KG1 (cell line): ENCODE measurements at regions not wholly inside any gene's neighbourhood (a gene's known extent, or its start where the extent isn't known, plus 50 kb on each side); places are given as distances from the start of the nearest gene placed in this dataset.

Experiments
- DNase-seq: peaks from one replicate; lab custom pipeline; 2025; lab: John Stamatoyannopoulos, UW

DNA sequence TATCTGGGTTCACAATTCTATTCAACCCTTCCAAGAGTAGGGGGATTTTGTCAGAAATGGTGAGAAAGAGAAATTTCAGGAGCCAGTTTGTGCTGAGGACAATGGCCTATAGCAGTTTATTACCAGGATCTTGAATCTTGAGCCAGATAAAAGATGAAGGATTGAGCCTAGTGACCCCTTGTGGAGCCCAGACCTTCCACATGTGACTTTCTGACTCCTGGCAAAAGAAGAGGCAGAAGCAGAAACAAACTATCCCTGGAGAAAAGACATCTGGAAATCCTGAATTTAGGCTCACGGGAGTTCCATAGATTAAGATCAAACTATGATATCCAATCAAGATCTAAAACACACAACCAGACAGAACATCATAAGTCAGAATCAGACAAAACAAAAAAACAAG is 60.9 kb upstream of the CHRM2 start:
- no peak for DNase-seq

DNA sequence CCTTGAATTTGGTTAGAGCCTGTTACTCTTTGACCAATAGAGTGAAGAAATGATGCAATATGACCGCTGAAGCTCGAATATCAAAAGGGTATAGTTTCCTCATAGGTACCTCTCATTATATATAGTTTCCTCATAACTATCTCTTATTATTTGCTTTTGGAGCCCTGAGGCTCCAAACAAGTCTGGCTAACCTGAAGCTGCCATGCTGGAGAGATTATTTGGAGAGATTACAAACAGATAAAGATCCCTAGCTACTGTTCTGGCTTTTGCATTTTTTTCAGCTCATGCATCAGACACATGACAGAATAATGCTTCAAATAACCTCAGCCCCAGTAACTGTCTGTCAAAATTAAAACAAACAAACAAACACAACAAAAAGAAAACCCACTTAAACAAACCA is 65.4 kb upstream of the CHRM2 start:
- no peak for DNase-seq

DNA sequence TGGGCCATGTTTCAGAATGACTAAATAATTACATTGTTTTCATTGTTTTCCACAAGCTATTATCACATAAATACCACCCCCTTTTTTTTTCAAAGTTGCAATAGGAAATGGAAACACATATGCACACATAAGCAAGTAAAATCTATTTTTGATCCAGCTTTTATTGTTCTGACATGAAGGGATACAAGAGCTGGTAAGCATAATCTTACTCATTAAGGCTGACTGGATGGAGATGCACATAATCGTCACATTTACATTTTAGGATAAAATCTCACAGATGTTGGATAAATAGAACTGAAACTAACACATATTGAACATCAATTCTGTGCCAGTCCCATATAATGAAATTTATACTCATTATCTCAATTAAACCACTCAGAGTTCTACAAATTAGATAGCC is 84.5 kb upstream of the CHRM2 start:
- DNase-seq, result no peak

DNA sequence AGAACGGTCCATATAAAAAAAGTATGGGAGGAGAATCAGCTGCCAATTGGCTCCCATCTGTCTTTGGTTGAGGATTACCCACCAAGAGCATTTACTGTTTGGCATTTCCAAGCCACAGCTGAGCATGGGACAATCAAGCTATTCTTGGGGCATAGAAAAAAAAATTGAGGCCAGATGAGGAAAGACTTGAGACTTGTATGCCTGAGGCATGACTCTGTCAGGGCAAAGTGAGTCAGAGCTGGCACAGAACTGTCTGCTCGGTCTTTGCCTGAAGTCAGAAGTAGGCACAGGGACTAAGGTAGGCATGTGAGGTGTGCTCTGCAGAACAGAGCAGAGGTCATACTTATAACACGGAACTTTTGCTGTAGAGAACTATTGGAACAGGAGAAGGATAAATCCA is 126.5 kb upstream of the CHRM2 start:
- no peak for DNase-seq

DNA sequence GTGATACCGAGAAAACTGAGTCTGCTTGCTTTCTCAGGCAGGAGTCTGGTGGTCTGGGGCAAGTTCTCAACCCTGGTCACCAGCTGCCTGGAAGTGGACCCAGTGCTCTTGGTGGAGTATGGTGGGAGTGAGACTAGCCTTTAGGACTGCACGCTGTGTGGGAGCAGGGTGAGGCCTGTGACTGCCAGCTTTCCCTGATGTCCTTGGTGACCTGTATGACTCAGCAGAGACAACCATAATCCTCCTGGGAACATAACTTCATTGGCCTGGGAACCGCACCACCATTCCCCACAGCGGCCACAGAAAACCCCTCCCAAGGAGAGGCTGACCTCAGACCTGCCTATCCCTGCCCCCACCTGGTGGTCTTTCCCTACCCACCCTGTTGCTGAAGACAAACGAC is 139.5 kb upstream of the CHRM2 start:
- DNase-seq, result no peak

DNA sequence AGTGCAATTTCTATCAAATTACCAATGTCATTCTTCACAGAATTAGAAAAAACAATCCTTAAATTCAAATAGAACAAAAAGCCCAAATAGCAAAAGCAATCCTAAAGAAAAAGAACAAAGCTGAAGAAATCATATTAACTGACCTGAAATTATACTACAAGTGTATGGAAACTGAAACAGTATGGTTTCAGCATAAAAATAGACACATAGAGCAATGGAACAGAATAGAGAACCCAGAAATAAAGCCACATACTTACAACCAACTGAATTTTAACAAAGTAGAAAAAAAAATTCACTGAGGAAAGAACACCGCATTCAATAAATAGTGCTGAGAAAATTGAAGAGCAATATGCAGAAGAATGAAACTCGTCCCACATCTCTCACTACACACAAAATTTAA is 142.0 kb upstream of the CHRM2 start:
- DNase-seq, result no peak

DNA sequence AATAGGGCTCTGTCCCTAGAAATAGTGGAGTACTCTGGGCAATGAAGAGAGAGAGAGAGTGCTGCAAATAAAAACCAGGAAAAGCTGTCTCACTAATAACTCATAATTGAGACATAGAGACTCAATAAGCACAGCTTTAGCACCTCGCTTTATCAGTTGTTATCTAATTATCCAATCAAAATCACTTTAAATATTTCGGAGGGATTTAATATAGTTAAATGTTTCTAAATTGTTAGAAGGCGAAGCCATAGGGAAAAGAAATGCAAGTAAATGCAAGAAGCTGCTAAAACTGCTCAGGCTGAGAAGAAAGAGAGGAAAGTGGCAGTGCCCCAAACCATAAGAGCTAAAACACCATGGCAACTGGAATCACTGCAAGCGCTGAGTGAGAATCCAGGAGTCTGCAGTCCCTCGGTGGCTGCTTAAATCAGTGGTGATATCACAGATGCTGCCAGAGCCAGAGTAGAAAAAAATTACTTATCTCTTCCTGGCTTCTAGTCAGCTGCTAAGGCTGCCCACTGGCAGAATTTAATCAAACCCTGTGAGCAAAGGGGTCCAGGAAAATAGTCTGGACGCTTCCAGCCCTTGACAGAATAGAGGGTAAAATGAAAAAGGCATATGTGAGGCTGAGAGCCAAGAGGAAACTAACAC is 150.4 kb upstream of the CHRM2 start:
- no peak for DNase-seq

DNA sequence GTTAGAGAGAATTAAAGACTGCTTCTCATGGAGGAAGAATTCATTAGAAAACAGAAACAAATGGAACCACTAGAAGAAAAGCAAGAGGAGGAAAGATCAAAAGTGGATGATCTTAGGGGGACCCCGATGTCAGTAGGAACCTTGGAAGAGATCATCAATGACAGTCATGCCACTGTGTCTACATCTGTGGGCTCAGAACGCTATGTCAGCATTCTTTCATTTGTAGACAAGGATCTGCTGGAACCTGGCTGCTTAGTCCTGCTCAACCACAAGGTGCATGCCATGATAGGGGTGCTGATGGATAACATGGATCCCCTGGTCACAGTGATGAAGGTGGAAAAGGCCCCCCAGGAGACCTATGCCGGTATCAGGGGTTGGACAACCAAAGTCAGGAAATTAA is 154.4 kb upstream of the CHRM2 start:
- no peak for DNase-seq

DNA sequence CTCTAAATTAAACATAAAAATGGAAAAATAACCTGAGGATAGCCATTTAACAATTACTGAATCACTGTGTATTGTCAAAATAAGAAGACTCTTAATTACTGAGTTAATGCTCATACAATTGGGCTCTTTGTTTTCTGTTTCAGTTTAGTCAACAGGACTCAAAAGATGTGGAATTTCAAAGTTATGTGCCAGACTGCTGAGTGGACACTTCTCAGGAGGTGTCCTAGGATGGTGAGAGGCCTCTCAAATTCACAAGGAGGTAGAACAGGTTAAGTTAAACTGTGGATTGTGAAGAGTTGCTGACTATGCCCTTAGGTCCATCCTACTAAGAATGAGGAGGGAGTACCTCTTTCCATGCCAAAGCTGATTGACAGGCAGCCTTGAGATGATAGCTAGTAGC is 157.7 kb upstream of the CHRM2 start:
- no peak for DNase-seq

DNA sequence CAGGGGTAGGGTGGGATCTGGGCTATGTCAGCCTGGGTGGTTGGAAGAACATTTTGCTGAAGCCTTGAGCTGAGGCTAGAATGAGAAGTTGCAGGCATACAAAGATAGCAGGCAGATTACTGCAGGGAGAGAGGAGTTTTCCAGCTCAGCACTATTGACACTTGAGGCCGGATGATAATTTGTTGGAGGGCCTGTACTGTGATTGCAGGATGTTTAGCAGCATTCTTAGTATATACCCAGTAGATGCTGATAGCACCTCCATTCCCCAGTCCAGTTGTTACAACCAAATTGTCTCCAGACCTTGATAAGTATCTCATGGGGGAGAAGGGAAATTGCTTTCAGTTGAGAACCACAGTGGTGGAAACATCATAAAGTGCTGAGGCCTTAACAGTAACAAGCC is 158.6 kb upstream of the CHRM2 start:
- no peak for DNase-seq

DNA sequence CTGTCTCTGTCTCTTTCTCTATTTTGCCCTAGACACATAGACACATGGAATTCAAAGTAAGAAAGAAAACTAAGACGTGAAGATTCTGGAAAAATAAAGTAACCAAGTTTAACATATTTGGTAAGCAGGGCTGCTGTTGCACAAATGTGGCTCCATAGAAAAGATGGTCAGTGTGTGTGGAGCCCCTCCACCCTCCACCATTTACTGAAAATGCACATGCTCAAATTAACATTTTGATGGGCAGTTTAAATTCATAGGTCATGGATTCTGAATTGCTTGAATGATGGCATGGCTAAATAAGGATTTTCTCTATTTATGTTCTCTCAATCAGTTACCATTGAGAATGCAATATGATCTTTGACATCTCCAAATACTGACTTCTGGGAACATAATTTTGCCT is 165.5 kb upstream of the CHRM2 start:
- DNase-seq, result no peak

DNA sequence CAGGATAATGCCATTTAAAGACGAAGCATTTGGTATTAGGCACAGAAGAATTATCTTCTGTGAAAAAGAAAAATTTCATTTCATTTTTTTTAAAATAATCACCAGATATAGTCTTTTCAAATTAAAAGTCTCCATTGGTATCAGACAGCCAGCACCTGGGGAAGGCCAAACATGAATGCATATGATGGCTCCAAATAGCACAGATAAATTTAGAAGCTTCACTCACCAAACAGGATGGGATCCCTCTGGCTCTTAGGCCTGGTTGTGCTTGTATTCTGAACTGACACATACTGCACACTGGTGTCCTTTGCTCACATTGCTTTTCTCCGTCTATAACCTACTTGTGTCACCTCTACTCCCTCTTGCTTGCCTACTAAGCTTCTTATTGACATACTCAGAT is 169.5 kb upstream of the CHRM2 start:
- DNase-seq, result no peak

DNA sequence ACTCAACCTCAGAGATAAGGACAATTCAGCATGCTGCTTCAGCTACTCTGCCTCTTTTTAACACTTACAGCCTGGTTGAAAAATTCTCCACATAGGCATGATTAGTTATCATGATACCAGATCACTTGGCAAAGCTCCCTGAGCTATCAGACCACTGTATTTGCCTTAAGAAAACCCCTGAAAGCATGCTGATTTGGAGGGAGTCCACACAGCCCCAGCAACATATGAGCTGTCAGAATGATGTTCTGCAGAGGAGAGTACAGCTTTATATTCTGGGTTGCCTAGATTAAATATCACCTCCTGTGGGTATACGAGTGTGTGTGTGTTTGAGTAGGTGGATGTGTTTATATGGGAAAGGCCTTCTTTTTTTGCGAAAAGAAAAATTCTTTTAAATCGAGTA is 170.2 kb upstream of the CHRM2 start:
- DNase-seq, result no peak

DNA sequence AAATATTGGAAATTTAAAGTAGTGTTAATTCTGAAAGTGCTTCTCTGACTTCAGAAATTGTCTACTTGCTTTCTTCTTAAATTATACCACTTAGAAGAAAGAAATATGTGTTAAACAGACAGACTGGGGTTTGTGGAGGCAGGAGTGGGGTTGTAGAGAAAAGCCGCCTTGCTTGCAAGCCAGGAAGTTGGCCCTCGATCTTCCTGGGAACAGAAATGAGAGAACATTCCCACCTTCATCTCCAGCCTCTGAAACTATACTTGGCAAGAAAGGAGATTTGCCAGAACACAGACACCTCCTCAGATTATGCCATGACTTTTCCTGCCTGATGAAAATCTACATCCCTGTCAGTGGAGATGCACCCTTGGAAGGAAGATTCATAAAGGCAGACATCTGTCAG is 171.2 kb upstream of the CHRM2 start:
- no peak for DNase-seq

DNA sequence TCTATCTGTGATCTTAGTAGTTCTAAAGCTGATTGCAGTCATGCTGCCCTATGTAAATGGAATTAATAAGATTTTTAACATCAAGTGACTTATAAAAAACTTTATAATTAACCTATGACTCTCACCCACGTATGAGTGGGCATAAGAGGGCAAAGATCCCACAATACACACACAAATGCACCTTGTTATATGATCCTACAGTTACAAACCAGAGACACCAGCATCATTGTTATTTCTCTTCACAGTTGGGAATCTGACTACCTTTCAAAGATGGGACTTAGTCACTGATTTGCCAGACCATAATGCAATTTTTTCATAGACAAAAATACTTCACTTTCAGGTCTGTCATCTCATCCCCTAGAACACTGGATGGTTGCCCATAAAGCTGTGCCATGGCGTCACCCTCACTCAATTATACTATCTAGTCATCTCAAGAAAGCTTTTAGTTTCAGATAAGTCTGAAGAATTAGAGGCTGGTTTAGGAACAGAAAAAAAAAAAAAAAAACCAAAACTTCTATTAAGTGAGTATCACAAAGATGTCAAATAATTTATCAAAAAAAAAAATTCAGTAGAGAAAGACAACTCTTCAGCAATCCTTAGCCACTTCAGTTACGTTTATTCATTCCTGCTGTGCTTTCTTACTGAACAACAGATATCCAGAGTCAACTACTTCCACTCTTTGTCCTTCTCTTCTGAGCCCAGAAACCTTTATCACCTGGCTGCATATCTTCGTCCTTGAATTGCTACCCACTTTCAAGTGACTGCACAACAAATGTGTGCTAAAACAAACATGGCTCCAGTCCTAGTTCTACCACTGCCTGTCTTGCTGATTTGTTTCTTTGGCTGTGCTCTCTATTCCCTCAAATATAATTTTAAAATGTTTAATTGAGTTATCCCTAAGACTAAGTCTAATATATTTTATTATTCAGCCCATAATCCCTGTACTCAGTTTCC is 175.0 kb upstream of the CHRM2 start:
- no peak for DNase-seq

DNA sequence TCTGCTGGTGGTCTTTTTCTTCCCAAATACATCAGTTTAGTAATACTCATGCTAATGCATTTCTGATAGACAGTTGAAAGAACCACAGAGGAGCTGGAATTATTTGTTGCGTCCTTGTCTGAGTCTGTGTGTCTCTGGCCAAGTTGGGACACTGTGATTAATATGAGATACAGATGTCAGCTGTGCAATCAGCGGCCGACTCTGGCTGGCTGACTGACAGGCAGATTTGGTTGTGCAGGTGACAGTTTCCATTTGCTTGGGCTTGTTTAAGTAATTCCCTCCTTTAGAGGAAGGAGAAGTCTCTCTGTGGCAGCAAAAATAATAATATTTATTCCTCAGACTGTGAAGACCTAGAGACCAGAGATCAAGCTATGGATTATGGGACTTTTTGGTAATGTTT is 176.2 kb upstream of the CHRM2 start:
- DNase-seq, result no peak

DNA sequence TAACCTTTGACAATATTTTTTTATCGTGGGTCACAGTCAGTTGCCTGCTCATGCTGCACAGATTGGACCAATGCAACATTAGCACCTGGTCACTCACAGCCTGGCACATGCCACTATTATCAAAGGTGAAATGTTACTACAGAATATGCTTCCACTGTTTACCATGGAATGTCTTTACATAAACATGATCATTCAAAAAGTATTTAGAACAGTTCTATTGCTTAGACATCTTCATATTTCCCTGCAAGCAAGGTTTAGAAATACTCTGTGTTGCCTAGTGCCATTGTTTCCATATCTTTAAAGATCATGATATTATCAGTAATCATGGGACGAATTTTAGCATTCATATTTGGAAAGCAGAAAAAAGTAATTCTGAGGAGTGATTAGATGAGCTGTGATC is 179.9 kb upstream of the CHRM2 start:
- DNase-seq, result no peak

DNA sequence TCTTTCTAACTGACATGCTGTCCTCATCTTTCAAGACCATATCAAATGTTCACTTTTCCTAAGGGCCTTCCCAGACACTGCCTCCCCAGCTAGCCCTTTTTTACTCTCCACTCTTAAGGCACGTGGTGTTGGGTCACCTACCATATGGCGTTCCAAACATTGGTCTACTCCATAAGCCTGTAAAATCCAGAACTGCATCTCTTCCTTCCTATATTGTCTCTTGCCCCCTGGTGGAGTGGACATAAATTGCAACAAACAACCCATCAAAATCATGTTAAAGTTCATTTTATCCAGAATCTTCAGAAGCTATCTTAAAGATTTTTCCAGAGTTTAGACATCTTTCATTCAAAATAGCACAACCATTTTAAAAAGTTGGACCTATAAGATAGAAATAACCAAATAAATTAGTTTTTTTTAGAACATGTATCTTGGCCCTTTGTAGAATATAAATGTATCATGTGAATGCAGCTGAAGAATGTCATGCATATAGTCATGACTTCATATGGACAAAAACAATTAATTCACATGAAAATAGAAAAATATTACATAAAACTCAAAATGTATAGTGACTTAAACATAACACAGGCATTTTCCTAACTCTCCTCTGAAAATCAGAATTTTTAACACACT is 180.6 kb upstream of the CHRM2 start:
- no peak for DNase-seq

DNA sequence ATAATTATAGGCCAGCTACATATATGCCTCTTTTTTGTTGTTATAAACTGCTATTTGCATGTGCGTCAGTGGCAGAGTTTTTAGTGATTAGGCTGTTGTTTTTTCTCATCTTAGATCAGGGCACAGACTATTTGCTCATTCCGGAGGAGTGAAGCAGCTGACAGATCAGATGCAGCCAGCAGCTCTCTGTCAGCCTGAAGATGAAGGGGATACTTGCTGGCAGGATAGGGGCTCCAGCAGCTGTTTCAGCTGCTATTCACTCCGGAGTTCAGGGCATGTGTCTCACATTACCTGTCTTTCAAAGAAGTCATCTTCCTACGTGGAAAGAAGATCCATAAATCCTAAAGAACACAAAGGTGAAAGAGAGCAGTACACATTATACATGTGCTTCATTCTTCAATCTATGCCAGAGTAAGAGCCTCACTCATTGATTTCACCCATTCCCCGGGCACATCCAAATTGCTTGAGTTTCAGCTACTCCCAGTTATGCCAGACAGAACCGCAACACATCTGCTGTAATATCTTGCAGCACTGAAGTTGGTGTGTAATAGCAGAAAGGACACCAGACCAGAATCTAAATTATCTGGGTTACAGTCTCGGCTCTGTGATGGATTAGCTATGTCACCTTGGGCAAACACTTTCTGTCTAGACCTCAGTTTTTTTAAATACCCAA is 182.8 kb upstream of the CHRM2 start:
- no peak for DNase-seq

DNA sequence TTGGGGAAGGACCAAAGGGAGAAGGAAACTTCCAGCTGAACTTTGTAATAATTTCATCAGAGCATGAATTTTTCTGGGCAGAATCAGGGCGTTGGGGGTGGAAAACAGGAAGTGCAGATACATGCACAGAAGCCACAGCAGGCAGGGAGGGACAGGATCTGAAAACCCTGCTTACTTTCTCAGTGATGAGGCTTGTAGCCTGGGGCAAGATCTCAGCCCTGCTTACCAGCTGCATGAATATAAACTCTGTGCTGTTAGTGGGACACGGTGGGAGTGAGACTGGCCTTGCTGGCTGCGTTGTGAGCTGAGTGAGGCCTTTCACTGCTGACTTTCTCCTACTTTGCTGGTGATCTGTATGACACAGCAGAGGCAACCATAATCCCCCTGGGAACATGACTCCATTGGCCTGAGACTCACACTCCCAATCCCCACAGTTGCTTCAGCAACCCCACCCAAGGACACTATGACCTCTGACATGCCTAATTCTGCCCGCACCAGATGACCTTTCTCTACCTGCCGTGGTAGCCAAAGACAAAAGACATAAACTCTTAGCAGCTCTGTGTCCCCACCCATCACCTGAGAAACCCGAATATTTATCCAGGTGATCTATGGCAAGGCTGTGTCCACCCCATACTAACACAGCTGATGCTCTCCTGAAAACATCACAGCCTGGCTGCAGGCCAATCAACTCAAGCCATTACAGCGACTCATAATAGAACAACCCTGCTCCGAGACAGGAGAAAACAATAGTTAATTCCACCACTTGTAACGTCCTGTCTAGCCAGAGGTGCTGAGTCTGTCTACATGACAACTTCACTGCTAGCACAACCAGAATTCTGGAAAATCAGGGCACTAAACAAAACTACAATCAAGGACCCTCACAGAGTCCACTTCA is 190.7 kb upstream of the CHRM2 start:
- no peak for DNase-seq

DNA sequence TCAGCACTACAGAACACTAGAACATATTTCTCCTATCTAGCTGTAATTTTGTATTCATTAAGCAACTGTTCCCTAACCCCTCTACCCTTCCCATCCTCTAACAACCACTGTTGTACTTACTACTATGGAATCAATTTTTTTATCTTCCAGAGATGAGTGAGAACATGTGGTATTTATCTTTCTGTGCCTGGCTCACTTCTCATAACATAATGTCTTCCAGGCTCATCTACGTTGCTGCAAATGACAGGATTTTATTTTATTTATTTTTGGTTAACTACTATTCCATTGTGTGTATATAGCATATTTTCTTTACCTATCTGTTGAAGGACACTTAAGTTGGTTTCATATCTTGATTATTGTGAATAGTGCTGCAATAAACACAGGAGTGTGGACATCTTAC is 200.9 kb upstream of the CHRM2 start:
- no peak for DNase-seq
